ENCODE measurements at regions not wholly inside any gene's neighbourhood (a gene's known extent, or its start where the extent isn't known, plus 50 kb on each side); places are given as distances from the start of the nearest gene placed in this dataset.

DNA sequence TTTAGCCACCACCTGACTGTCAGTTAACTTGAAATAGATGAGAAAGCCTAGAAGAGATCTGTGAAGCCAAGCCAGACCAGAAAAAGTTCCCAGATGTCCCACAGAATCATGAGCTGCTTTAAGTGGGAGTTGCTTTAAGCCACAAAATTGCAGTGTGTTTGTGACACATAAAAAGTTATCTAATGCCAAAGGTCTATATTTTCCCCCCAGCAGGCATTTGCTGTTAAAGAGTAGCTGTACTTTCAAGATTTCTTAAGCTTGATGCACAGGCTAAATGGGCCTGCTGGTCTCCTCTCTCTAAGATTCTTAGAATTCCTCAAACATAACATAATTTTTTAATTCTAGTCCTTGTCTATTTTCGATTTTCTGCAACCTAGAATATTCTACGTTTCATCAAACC lies 825.7 kb downstream of the FAM181B start:
- H3K36me3 ChIP-seq (ENCODE audit: control insufficient read depth in 1 of 2, insufficient read depth in 2 of 2, low read depth in 1 of 2, low read length in 2 of 2) = no peaks in the 10 kb centered on the region
- no peak overlapping the region for H3K14ac ChIP-seq (ENCODE audit: low read length in 2 of 2)
- H3K79me1 ChIP-seq (replicated peaks; ENCODE audit: low read length, poor library complexity, severe bottlenecking) = no peaks in the 10 kb centered on the region
- no peak overlapping the region for H3K9ac ChIP-seq (ENCODE audit: low read length)
- H3K27ac ChIP-seq (ENCODE audit: low read length, poor library complexity, severe bottlenecking) = peak overlapping the region; percentile 18
- H3K18ac ChIP-seq (ENCODE audit: low read depth in 1 of 2, low read length in 2 of 2) = no peak overlapping the region
- no peak overlapping the region for H4K8ac ChIP-seq (ENCODE audit: low read length)
- no peak overlapping the region for H2AFZ ChIP-seq (ENCODE audit: low read depth, low read length)
- H3K4me2 ChIP-seq (ENCODE audit: low read length, poor library complexity, severe bottlenecking) = no peak overlapping the region
- peaks cover 4% of the 10 kb centered on the region for H3K9me3 ChIP-seq (ENCODE audit: control insufficient read depth, low read length)
- WGBS = 71% methylated on average over 1 of the region's 2 CpGs
- no peak overlapping the region for H2BK5ac ChIP-seq (ENCODE audit: low read depth, low read length, poor library complexity, severe bottlenecking)
- H2BK120ac ChIP-seq (ENCODE audit: low read depth, low read length) = no peak overlapping the region
- H2BK12ac ChIP-seq (ENCODE audit: low read length in 2 of 2) = no peak overlapping the region
- H3K4ac ChIP-seq (ENCODE audit: low read depth in 1 of 2, low read length in 2 of 2) = no peak overlapping the region
- H3K23ac ChIP-seq (ENCODE audit: low read length in 2 of 2) = no peak overlapping the region
- H2BK15ac ChIP-seq (ENCODE audit: low read depth, poor library complexity, severe bottlenecking) = no peak overlapping the region
- no peak overlapping the region for H3K4me3 ChIP-seq (ENCODE audit: insufficient read depth in 1 of 2, low read depth in 1 of 2, low read length in 2 of 2)
- no peak overlapping the region for H4K91ac ChIP-seq (ENCODE audit: low read length)
- H3K27me3 ChIP-seq (ENCODE audit: control insufficient read depth in 1 of 2, insufficient read depth in 1 of 2, low read length in 2 of 2) = no peaks in the 10 kb centered on the region
- H2AK5ac ChIP-seq (ENCODE audit: low read length, severe bottlenecking) = no peak overlapping the region
- no peak for DNase-seq
- no peaks in the 10 kb centered on the region for H3K4me1 ChIP-seq (ENCODE audit: control insufficient read depth, insufficient read depth, low read depth, low read length)

DNA sequence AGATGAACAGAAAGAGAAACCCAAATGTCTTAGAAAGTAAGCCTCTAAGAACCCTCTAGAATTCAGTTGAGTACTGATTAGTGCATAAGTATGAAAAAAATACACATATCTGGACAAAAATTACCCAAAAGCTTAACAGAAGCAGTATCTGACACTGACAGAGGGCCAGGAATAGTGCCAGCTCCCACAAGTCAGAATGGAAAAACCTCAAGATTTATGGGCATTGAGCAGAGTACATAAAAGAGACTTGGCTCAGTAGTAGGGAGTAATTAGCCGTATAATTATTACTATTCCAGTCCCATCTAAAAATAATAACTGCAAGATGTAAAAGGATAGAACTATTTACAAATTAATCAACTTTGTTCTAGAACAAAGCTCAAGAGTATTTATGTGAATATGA lies 834.5 kb downstream of the FAM181B start:
- Histone ChIP-seq H4K8ac (ENCODE audit: low read length) (no peak overlapping the region), H3K4ac (ENCODE audit: low read depth in 1 of 2, low read length in 2 of 2) (no peak overlapping the region), H3K23ac (ENCODE audit: low read length in 2 of 2) (no peak overlapping the region), H3K4me2 (ENCODE audit: low read length, poor library complexity, severe bottlenecking) (no peak overlapping the region), H2BK5ac (ENCODE audit: low read depth, low read length, poor library complexity, severe bottlenecking) (no peak overlapping the region), H3K9ac (ENCODE audit: low read length) (no peak overlapping the region), H3K27ac (ENCODE audit: low read length, poor library complexity, severe bottlenecking) (no peak overlapping the region), H3K4me3 (ENCODE audit: insufficient read depth in 1 of 2, low read depth in 1 of 2, low read length in 2 of 2) (no peak overlapping the region), H3K27me3 (ENCODE audit: control insufficient read depth in 1 of 2, insufficient read depth in 1 of 2, low read length in 2 of 2) (no peaks in the 10 kb centered on the region), H2AFZ (ENCODE audit: low read depth, low read length) (no peak overlapping the region), H3K36me3 (ENCODE audit: control insufficient read depth in 1 of 2, insufficient read depth in 2 of 2, low read depth in 1 of 2, low read length in 2 of 2) (no peaks in the 10 kb centered on the region), H2AK5ac (ENCODE audit: low read length, severe bottlenecking) (no peak overlapping the region), H2BK12ac (ENCODE audit: low read length in 2 of 2) (no peak overlapping the region), H3K18ac (ENCODE audit: low read depth in 1 of 2, low read length in 2 of 2) (no peak overlapping the region), H4K91ac (ENCODE audit: low read length) (no peak overlapping the region), H3K79me1 (replicated peaks; ENCODE audit: low read length, poor library complexity, severe bottlenecking) (no peaks in the 10 kb centered on the region), H3K4me1 (ENCODE audit: control insufficient read depth, insufficient read depth, low read depth, low read length) (no peaks in the 10 kb centered on the region), H3K9me3 (ENCODE audit: control insufficient read depth, low read length) (peaks cover 3% of the 10 kb centered on the region), H2BK120ac (ENCODE audit: low read depth, low read length) (no peak overlapping the region), H3K14ac (ENCODE audit: low read length in 2 of 2) (no peak overlapping the region), H2BK15ac (ENCODE audit: low read depth, poor library complexity, severe bottlenecking) (no peak overlapping the region)
- no CpG with 5 or more reads among the region's 1 CpG for WGBS
- no peak for DNase-seq

DNA sequence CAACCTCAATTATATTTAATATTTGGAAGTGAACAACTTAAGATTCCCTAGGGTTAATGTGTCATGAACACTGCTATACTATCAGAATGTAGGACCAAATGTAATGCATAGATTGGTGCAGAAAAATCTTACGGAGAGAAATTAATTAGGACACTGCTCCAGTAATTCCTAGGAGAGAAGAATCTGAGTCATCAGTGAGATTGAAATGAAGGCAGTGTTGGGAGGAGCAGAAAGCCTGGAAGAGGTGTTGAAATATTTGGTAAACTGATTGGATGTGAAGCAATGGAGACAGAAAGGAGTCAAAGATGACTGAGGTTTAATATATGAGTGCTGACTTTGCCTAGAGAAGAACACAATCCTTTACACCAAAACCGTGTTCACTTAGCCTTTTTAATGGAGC lies 836.0 kb downstream of the FAM181B start:
- Histone ChIP-seq H3K27me3 (ENCODE audit: control insufficient read depth in 1 of 2, insufficient read depth in 1 of 2, low read length in 2 of 2) (no peaks in the 10 kb centered on the region), H3K4me2 (ENCODE audit: low read length, poor library complexity, severe bottlenecking) (no peak overlapping the region), H2BK12ac (ENCODE audit: low read length in 2 of 2) (no peak overlapping the region), H3K14ac (ENCODE audit: low read length in 2 of 2) (no peak overlapping the region), H3K27ac (ENCODE audit: low read length, poor library complexity, severe bottlenecking) (no peak overlapping the region), H3K4me3 (ENCODE audit: insufficient read depth in 1 of 2, low read depth in 1 of 2, low read length in 2 of 2) (no peak overlapping the region), H2AFZ (ENCODE audit: low read depth, low read length) (no peak overlapping the region), H2BK15ac (ENCODE audit: low read depth, poor library complexity, severe bottlenecking) (no peak overlapping the region), H3K4me1 (ENCODE audit: control insufficient read depth, insufficient read depth, low read depth, low read length) (no peaks in the 10 kb centered on the region), H3K23ac (ENCODE audit: low read length in 2 of 2) (no peak overlapping the region), H3K9ac (ENCODE audit: low read length) (no peak overlapping the region), H3K79me1 (replicated peaks; ENCODE audit: low read length, poor library complexity, severe bottlenecking) (no peaks in the 10 kb centered on the region), H3K9me3 (ENCODE audit: control insufficient read depth, low read length) (peaks cover 3% of the 10 kb centered on the region), H4K91ac (ENCODE audit: low read length) (no peak overlapping the region), H2AK5ac (ENCODE audit: low read length, severe bottlenecking) (no peak overlapping the region), H3K18ac (ENCODE audit: low read depth in 1 of 2, low read length in 2 of 2) (no peak overlapping the region), H2BK5ac (ENCODE audit: low read depth, low read length, poor library complexity, severe bottlenecking) (no peak overlapping the region), H3K4ac (ENCODE audit: low read depth in 1 of 2, low read length in 2 of 2) (no peak overlapping the region), H3K36me3 (ENCODE audit: control insufficient read depth in 1 of 2, insufficient read depth in 2 of 2, low read depth in 1 of 2, low read length in 2 of 2) (no peaks in the 10 kb centered on the region), H4K8ac (ENCODE audit: low read length) (no peak overlapping the region), H2BK120ac (ENCODE audit: low read depth, low read length) (no peak overlapping the region)
- 82% methylated on average over 1 of the region's 2 CpGs for WGBS
- no peak for DNase-seq

DNA sequence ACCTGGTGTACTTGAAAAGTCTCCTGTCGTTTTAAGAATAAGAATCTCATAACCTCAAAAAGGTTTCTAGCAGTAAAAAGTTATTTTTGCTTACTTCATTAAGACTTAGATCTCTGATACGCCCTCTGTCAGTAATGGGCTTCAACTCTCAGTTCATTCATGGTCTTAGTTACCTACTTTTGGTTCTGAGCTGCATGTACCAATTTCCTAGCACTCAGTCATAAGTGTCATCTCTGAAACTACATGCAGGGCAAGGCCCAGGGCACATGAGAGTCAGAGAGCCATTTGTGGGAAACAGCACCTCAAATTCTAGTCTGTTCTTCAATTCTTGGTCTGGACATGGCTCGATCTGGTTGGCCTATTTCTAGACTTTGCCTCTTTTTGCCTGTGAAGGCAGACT lies 838.4 kb downstream of the FAM181B start:
- 47% methylated on average over 3 of the region's 3 CpGs for WGBS
- Histone ChIP-seq H4K91ac (ENCODE audit: low read length) (no peak overlapping the region), H3K79me1 (replicated peaks; ENCODE audit: low read length, poor library complexity, severe bottlenecking) (no peaks in the 10 kb centered on the region), H3K18ac (ENCODE audit: low read depth in 1 of 2, low read length in 2 of 2) (no peak overlapping the region), H2AFZ (ENCODE audit: low read depth, low read length) (no peak overlapping the region), H3K36me3 (ENCODE audit: control insufficient read depth in 1 of 2, insufficient read depth in 2 of 2, low read depth in 1 of 2, low read length in 2 of 2) (no peaks in the 10 kb centered on the region), H3K27me3 (ENCODE audit: control insufficient read depth in 1 of 2, insufficient read depth in 1 of 2, low read length in 2 of 2) (no peaks in the 10 kb centered on the region), H3K23ac (ENCODE audit: low read length in 2 of 2) (no peak overlapping the region), H3K9me3 (ENCODE audit: control insufficient read depth, low read length) (peaks cover 3% of the 10 kb centered on the region), H3K4ac (ENCODE audit: low read depth in 1 of 2, low read length in 2 of 2) (no peak overlapping the region), H2BK15ac (ENCODE audit: low read depth, poor library complexity, severe bottlenecking) (no peak overlapping the region), H3K14ac (ENCODE audit: low read length in 2 of 2) (no peak overlapping the region), H3K4me3 (ENCODE audit: insufficient read depth in 1 of 2, low read depth in 1 of 2, low read length in 2 of 2) (no peak overlapping the region), H2BK120ac (ENCODE audit: low read depth, low read length) (no peak overlapping the region), H2AK5ac (ENCODE audit: low read length, severe bottlenecking) (no peak overlapping the region), H3K9ac (ENCODE audit: low read length) (no peak overlapping the region), H4K8ac (ENCODE audit: low read length) (no peak overlapping the region), H3K4me2 (ENCODE audit: low read length, poor library complexity, severe bottlenecking) (no peak overlapping the region), H3K4me1 (ENCODE audit: control insufficient read depth, insufficient read depth, low read depth, low read length) (no peaks in the 10 kb centered on the region), H2BK5ac (ENCODE audit: low read depth, low read length, poor library complexity, severe bottlenecking) (no peak overlapping the region), H3K27ac (ENCODE audit: low read length, poor library complexity, severe bottlenecking) (no peak overlapping the region), H2BK12ac (ENCODE audit: low read length in 2 of 2) (no peak overlapping the region)
- DNase-seq = no peak
